ENCODE measurements at regions not wholly inside any gene's neighbourhood (a gene's known extent, or its start where the extent isn't known, plus 50 kb on each side); places are given as distances from the start of the nearest gene placed in this dataset.

DNA sequence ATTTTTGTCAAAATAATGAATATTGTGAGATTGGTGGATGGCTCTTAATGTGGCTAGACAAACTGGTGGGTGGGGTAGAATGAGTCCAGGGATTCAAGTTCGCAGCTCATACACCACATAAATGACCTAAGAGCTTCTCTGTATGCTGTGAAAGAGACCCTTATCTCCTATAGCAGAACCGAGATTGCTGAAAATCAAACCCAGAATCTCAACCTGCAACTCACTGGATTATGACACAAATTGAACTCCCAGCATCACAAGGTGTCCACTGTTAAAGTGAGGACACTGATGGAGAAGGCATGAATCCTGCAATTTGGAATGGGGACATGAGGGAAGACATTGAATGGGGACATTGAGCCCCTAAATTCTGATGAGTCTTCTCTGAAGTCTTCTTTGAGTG lies 51.3 kb upstream of the CNKSR3 start:
- DNase-seq (ENCODE audit: low spot score), result no peak

DNA sequence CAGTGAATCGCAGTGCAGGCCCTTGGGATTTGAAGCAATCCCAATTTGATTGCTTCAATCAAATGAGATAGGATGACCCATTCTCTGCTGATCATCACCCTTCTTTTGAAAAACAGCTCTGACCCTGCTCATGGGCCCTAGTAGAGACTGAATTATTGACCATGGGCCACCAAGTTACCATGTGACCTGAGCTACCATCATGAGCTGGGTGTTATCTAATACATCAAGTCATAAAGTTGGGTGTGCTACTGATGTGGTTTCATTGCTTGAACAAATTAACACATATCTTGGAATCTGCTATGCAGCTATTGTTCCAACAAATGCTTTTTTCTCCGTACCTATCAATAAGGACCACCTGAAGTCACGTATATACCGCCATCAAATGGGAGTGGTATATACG lies 54.8 kb upstream of the CNKSR3 start:
- DNase-seq (ENCODE audit: low spot score), result no peak

DNA sequence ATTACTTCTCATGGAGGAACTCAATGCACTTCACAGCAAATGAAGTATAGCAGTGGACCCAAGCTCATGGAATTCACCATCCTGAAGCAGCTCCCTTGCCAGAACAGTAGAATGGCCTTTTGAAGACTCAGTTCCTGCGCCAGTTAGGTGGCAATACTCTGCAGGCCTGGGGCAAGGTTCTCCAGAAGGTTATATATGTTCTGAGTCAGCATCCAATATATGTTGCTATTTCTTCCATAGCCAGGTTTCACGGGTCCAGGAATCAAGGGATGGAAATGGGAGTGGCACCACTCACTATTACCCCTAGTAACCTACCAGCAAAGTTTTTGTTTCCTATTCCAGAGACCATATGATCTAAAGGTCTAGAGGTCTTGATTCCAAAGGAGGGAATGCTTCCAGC lies 56.4 kb upstream of the CNKSR3 start:
- DNase-seq (ENCODE audit: low spot score), result no peak

DNA sequence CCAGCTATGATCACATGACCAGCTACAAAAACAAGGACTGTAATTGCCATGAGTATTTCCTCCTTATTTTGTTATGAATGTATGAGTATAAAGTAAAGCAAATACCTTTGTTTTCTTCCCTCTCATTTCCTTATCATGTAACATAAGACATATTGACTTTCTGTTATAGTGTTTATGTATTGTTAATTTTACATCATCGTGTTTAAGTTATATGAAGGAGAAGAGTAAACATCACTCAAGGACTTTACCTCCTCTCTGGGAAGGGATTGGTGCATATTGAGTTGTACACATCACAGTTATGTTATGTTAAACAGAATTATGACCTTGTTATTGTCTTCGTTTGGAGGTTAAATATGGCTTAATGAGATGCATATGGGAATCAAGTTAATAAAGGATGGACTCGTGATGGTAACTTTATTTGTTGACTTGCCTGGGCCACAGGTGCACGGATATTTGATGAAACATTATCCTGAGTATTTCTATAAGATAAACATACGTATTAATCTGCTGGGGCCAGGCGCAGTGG lies 57.3 kb upstream of the CNKSR3 start:
- no peak for DNase-seq (ENCODE audit: low spot score)

DNA sequence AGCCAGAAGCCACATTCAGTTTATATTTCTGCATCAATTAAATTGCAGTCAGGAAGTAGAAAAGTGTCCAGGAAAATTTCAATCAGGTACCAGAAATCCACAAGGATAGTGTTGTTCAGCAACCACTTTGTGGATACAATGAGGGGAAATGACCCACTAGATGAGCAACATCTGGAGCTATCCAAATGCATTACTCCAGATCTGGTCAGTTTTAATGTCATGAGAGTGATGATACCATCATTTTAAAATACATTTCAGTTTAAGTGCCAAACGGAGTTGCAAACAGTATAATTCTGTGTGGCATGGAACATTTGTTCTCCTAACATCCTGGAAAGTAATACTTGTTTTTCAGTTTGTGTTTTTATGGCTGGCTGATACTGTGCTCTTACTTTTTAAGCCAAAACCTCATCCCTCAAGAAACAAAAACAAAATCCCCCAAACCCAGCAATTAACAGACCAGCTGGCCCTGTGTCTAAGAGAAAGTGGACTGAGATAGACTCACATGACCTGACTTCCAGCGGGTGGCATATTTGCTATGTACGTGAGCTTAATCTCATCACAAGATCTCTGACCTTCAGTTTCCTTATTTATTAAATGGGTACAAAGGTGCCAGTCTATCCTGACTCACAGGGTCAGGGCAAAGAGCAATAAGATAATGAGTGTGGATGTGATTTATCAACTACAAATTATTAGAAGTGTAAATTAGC lies 58.8 kb upstream of the CNKSR3 start:
- DNase-seq (ENCODE audit: low spot score), result no peak

DNA sequence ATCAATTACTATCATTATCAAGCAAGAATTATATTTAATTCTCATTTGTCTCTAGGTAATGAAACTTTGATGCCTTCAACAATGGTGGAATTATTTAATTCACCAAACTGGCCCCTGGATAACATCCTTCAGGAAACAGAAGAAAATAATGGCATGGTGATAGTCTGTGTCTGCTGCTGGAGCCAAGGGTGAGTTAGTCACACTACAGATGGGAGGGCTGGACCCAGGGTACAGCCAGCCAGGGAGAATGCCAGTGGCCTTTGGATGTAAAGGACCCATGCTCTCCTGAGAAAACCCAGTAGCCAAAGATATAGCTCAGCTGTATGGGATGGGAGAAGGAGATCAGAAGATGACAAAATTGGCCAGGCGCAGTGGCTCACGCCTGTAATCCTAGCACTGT lies 60.0 kb upstream of the CNKSR3 start:
- DNase-seq (ENCODE audit: low spot score), result no peak

DNA sequence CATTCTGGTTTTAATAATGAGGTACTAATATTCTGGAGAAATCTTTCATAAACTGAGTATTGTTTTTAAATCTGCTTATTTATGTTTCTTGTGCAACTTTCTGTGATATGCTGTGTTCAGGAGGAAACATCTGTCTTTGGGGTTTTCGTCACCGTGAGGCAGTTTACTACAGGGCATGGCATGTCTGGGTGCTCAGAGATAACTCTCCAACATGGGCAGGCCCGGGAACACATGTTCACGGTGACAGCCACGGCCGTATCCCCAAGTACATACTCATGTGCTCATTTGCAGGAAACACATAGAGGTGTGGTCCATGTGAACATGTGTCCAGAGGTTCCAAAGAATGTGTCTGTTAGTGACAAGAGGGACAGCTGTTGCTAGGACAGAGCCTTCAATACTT lies 62.1 kb upstream of the CNKSR3 start:
- no peak for DNase-seq (ENCODE audit: low spot score)

DNA sequence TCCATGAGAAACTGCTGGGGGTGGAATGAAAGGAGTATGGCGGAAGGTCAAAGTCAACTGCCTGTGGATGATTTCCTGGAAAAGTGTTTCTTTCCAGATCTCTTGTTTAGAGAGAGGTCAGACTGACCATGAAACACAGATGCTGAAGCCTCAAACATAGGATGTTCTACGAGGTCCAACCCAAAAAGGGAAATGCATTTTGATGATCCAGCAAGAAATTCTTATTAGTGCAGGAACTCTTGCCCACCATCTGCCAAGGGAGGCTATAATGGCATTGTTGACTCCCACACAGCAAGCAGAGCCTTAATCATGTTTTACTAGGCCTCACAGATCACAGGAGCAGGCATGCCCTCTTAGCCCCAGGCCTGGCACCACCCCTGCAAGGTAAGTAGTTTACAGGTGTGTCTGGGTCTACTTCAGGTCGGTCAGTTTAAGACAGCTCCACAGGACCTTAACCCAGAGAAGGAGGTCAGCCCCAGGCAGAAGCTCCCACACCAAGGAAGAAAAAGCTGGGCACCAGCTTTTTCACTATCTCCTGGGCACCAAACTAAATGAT lies 67.6 kb upstream of the CNKSR3 start:
- DNase-seq (ENCODE audit: low spot score), result no peak

DNA sequence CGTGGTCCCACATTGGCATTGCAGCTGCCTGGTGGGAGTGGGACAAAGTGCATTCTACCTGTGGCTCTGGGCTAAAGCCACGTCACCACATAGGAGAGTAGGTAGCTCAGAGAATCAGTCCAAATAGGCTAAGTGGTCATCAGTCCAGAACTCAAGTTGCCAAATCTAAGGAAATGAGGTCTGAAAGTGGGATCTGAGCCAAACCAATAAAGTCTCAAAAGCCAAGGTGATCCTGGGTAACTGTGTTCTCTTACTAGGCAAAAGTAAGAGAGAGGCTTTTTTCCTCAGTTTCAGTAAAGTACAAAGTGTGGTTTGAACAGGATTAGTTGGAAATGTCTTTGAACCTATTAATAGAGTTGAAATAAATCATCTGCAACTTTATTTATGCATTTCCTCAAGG lies 68.6 kb upstream of the CNKSR3 start:
- DNase-seq (ENCODE audit: low spot score), result no peak

DNA sequence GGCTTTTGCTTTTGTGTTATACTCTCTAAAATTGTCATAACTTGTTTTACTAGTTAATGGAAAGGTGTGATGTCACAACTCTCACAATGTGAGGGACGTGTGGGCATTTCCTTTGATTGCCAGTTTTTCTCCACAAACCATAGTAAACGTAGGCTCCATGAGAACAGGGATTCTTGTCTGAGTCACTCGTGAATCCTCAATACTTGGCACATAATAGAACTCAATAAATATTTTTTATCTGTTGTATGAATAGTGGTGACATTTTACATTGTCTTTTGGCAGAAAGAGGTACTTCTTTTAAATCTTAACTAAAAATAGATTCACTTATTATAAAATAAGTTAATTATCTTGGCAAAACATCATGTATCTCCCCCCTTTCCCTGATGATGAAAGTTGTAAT lies 69.0 kb upstream of the CNKSR3 start:
- DNase-seq (ENCODE audit: low spot score), result no peak

DNA sequence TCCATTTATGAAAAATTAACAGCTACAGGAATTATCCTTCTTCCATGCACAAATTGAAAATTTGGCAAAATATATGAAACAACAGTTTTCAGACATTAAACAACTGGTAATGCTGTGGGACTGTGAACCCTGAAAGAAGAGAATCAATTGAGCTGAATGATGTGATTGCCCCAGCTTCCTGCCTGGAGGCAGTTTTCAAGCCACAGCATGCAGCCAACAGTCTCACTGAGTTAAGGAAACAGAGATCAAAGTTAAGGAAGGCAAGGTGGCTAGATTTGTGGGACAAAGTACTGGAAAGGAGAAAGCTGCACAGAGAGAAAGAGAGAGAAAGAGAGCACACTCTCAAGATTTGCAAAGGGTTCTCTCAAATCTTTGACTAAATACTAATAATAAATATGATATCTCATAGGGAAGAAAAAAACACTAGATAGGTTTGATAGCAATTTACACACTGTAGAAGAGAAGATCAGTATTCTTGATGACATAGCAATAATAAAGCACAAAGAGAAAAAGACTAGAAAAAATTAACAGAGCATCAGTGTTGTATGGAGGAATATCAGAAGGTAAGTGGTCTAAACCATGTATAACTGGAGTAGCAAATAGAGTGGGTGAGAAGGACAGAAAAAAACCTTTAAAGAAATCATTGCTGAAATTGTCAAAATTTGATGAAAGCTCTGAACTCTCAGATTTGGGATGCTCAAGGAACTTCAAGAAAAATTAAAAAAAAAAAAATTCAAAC lies 70.1 kb upstream of the CNKSR3 start:
- no peak for DNase-seq (ENCODE audit: low spot score)

DNA sequence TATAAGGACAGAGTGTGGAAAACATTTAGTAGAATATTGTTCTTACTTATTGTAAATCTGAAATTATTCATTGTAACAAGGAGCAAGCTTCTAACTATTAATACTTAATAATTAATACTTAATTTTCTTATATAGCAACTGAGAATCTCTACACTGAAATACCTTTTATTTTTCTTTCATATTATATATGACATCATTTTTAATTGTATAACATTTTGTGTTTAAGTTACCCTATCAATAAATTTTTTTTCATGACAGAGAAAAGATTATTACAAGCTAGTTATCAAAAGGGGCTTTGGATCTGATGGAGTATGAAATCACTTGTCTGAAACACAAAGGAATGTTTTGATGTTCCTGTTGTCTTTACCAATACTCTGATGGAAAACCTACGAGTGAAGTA lies 72.2 kb upstream of the CNKSR3 start:
- no peak for DNase-seq (ENCODE audit: low spot score)

DNA sequence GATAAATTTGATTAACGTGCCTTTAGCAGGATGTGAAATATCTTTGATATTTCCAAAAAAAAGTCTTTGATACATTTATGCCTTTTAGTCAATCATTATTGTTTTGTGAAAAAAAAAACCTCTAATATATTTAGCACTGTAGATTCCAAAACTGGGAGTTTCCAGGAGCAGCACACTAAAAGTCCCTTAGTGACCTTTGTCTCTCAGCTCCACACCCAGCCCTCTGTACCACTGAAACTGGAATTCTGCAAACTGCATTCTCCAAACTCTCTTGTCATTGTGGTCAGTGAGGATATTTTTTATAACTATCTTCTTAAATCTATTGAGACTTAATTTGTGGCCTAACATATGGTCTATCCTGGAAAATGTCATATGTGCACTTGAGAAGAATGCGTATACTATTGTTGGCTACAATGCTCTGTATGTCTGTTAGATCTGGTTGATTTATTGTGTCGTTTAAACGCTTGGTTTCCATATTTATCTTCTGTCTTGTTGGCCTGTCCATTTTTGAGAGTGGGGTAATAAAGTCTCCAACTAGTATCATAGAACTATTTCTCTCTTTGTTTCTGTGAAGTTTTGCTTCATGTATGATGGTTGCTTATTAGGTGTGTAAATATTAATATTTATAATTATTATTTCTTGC lies 73.2 kb upstream of the CNKSR3 start:
- DNase-seq (ENCODE audit: low spot score), result peak; percentile 20

DNA sequence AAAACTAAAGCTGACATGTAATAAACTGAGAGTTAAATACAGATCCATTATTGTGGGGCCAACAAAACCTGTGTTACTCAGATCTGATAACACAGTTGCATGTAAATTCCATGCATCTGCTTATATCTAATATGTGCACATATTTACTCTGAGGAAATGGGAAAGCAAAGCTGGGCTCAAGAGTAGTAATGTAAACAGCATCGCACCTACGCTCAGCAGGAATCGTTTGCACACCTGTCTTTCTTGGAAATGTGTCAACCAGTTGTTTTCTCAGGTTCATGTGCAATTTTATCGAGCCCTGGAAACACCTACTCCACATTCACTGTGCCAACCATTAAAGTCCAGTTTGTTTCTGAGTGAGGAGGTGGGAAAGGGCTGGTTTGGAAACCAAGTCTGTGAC lies 80.3 kb upstream of the CNKSR3 start:
- no peak for DNase-seq (ENCODE audit: low spot score)

DNA sequence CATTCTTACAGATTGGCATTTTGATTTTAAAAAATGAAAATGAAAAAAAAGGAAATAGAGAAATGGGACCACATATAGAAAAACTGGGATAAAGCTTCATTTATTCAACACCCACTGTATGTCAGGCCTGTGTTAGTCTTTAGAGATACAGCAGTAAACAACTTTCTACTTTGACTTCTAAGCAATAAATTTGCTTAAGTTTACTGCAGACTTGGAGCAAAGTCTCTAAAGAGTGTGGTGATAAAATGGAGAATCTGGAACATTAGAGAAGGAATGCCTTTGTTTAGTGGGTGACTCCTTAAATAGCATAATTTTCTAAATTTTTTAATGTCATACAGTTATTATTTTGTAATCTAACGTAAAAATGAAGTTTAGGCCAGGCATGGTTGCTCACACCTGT lies 80.7 kb upstream of the CNKSR3 start:
- DNase-seq (ENCODE audit: low spot score), result no peak

DNA sequence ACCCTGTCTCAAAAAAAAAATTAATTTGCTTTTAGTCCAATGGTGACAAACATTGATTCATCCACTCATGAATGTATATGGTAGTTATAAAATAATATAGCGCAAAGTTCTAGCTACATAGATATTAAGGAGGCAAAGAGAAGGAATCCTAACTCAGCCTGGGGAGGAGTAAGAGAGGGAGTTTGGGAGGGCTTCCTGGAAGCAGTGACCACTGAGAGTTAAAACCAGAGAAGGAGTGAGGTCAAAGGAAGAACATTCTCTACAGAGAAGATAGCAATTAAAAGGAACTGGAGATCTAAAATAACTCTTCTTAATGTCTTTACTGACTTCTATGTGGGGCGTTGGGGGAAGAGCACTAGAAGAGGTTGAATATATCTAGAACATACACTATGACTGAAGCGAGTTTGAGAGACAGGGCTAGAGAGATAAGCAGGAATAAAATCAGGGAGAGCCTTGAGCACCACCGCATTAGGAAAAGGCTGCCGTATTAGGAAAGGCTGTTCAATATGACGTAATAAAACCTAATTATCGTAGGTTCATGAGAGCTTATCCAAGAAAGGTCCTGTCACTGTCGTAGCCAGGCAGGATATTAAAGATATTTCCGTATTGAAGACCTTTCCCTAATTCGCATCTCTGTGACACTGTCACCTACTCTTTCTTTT lies 81.8 kb upstream of the CNKSR3 start:
- DNase-seq (ENCODE audit: low spot score), result no peak

DNA sequence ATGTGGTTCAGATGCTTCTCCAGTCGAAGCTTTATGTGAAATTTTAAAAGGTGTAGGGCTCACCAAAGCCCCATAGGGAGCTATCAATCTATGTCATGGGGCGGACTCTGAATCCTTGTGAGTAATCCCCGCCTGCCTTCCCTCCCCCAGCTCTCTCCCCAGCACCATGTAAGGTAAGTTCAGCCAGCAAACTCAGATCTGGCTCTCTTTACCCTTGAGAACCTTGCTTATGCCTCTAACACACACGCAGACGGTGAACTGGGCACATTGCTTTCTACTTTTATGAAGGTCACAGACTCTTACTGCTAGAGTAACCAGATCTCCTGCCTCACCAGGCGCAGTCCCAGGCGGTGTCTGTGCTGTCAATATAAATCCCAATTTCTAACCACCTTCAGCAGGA lies 82.6 kb upstream of the CNKSR3 start:
- no peak for DNase-seq (ENCODE audit: low spot score)

DNA sequence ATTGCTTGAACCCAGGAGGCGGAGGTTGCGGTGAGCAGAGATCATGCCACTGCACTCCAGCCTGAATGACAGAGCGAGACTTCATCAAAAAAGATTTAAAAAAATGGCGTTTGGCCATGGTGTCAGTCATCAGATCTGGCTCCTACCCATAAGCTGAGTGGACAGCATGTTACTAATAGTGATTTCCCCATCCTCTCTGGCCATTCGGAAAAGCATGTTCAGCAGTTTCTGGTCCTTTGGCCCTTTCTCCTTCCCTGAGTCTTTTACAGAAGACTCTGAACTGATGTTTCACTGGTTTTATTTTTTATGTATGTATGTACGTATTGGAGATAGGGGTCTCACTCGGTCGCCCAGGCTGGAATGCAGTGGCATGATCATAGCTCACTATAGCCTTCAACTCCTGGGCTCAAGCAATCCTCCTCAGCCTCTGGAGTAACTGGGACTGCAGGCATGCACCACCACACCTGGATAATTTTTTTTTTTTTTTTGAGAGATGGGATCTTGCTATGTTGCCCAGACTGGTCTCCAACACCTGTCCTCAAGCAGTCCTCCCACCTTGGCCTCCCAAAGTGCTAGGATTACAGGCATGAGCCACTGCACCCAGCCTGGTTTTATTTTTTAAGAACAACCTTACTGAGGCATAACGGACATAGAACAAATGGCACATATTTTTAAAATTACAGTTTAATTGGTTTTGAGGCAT lies 84.2 kb upstream of the CNKSR3 start:
- no peak for DNase-seq (ENCODE audit: low spot score)

DNA sequence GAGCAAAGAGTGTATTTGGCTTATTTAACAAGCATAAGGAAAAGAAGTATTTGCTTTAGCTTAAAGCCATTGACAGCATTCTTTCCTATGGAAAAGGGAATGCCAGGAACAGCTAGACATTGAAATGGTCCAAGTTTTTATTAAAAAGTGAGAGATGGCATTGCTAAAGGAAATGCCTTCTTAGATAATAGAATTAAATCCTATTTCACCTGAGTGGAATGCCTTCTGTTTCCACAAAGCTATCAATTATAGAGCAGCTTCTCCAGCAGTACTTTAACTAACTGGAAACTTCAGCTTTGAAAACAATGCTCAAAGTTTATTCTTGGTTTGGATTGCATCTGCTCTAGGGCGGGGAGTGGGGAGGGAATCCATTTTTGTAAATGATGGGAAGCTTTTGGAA lies 85.1 kb upstream of the CNKSR3 start:
- DNase-seq (ENCODE audit: low spot score), result no peak

DNA sequence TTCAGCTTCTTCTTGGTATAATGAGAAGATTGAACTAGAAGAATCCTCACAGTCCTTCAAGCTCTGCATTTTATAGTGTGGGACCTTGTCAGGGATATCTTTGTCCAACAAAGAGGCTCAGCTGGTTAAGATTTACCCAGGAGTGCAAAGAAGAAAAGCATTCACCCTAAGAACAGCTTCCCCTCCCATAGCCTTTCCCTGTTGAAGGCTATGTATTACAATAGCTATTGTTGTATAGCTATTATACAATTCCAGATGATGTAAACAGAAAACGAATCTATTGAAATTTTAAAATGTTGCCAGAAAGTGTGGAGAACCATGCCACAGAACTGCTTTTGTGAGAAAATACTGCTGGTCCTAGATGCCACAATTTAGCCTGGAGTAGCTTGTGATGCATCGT lies 85.5 kb upstream of the CNKSR3 start:
- DNase-seq (ENCODE audit: low spot score), result no peak

DNA sequence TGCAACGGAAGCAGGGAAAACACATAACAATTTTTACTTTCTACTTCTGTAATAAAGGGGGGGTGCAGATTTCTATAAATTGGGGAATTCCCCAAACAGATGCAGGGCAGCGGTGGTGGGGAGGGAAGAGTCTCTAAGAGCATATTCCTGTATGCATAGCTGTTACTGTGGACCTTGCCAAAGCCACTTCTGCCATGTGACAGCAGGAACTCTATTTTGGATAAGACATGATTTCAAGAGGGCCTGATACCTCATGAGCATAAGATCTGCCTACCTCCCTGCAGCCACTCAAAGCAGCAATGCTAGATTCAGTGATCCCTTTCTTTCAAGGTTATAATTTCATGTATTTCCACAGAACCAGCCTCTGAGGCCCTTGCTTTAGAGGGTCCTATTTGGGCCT lies 86.2 kb upstream of the CNKSR3 start:
- DNase-seq (ENCODE audit: low spot score), result no peak

DNA sequence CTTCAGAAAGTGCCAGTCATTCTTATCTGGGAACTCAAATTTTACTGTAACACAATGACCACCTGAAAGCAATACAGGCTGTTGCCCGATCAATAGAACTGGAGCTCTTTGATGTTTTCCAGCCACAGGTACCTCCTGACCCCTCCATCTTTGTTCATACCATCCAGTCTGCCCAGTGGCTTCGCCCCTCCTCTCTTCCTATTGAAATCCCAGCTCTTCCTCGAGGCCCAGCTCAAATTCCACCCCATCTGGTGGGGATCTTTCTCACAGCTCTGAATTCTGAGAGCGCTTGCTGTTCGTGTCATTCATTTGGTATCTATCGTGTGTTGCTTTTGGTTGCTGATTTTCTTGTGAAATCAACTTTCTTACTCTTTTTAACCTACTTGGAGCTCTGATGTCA lies 87.9 kb upstream of the CNKSR3 start:
- no peak for DNase-seq (ENCODE audit: low spot score)
